Mammary epithelial cell (primary cell): ENCODE measurements at regions not wholly inside any gene's neighbourhood (a gene's known extent, or its start where the extent isn't known, plus 50 kb on each side); places are given as distances from the start of the nearest gene placed in this dataset.

Source experiments
- CTCF ChIP-seq, 2 donors: IDR thresholded peaks in 1 of 2; conservative IDR thresholded peaks in 1 of 2; 2 replicates each; pipeline ENCODE4 v1.5.1; 2011 to 2012; ENCODE audit warnings: inconsistent platforms in 2 of 2, low read length in 2 of 2, mild to moderate bottlenecking in 2 of 2, control low read depth in 1 of 2, low read depth in 1 of 2; ENCODE audit not compliant: insufficient read depth in 1 of 2; ENCODE audit errors: extremely low read depth in 1 of 2
- EZH2 ChIP-seq: IDR thresholded peaks from 2 replicates; pipeline ENCODE4 v1.6.1; 2012; ENCODE audit warnings: low read length, inconsistent platforms, borderline replicate concordance

- no peak for TF ChIP-seq CTCF (conservative IDR thresholded peaks at IDR 0.05 in 1 of 2, IDR thresholded peaks at IDR 0.05 in 1 of 2; ENCODE audit: extremely low read depth in 1 of 2, insufficient read depth in 1 of 2, low read depth in 1 of 2, low read length in 2 of 2)
- TF ChIP-seq EZH2, result no peak
Observed at GRCh38 chr10:113329121-113329596, 223.7 kb upstream of the HABP2 start.
